ENCODE measurements at regions not wholly inside any gene's neighbourhood (a gene's known extent, or its start where the extent isn't known, plus 50 kb on each side); places are given as distances from the start of the nearest gene placed in this dataset.

DNA sequence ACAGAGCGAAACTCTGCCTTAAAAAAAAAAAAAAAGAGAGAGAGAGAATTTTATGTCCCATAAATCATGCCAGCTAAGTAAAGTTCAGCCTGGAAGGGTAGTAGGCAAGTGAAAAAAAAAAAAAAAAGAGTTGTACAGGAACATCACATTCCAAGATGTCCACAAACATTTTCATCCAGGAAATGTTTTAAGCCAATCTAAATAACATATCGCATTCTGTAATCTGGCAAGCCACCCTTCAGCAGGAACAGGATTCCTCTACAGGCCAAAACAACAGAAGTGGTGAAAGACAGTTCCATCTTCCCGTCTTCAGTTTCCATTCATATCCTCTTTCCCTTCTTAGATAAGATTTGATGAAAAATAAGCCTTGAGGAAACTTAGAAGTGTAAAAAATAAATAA, 1108.1 kb upstream of the DDX18 start:
- Histone ChIP-seq H3F3A (replicated peaks; ENCODE audit: low read depth) (no peaks in the 10 kb centered on the region), H3K4me3 (no peak overlapping the region), H3K4me2 (no peak overlapping the region), H3K79me2 (replicated peaks; ENCODE audit: insufficient read depth) (no peaks in the 10 kb centered on the region), H3K4me1 (ENCODE audit: insufficient read depth) (no peaks in the 10 kb centered on the region), H3K36me3 (ENCODE audit: insufficient read depth) (no peaks in the 10 kb centered on the region), H3K27ac (ENCODE audit: low read depth) (no peak overlapping the region), H3K9me2 (ENCODE audit: insufficient read depth) (peaks cover 5% of the 10 kb centered on the region; the same call in 1 of the 2 replicates), H3K27me3 (ENCODE audit: insufficient read depth) (no peaks in the 10 kb centered on the region), H2AFZ (no peak overlapping the region), H4K20me1 (replicated peaks; ENCODE audit: insufficient read depth) (no peaks in the 10 kb centered on the region)
- no peak for TF ChIP-seq JUNB (IDR thresholded peaks at IDR 0.05; ENCODE audit: unreplicated experiment)
- TF ChIP-seq CREB1 (CRISPR knock-in tag; IDR thresholded peaks at IDR 0.05; ENCODE audit: low read depth), result no peak
- TF ChIP-seq ETS1 (IDR thresholded peaks at IDR 0.05), result no peak
- TF ChIP-seq REST (IDR thresholded peaks at IDR 0.05; ENCODE audit: unreplicated experiment), result no peak
- TF ChIP-seq ZNF114 (CRISPR knock-in tag; IDR thresholded peaks at IDR 0.05), result no peak
- no peak for TF ChIP-seq NANOG (IDR thresholded peaks at IDR 0.05; ENCODE audit: borderline replicate concordance)
- no peak for TF ChIP-seq EZH2phosphoT487 (IDR thresholded peaks at IDR 0.05; ENCODE audit: unreplicated experiment)
- no peak for TF ChIP-seq EZH2 (IDR thresholded peaks at IDR 0.05; ENCODE audit: low read depth, unreplicated experiment)
- TF ChIP-seq POLR2AphosphoS5 (IDR thresholded peaks at IDR 0.05; ENCODE audit: low read depth), result no peak
- no peak for TF ChIP-seq CTCF (conservative IDR thresholded peaks at IDR 0.05; ENCODE audit: low read depth in 2 of 2)
- no peak for TF ChIP-seq ZNF331 (CRISPR knock-in tag; IDR thresholded peaks at IDR 0.05; ENCODE audit: low read depth)
- TF ChIP-seq, protein P1, sequence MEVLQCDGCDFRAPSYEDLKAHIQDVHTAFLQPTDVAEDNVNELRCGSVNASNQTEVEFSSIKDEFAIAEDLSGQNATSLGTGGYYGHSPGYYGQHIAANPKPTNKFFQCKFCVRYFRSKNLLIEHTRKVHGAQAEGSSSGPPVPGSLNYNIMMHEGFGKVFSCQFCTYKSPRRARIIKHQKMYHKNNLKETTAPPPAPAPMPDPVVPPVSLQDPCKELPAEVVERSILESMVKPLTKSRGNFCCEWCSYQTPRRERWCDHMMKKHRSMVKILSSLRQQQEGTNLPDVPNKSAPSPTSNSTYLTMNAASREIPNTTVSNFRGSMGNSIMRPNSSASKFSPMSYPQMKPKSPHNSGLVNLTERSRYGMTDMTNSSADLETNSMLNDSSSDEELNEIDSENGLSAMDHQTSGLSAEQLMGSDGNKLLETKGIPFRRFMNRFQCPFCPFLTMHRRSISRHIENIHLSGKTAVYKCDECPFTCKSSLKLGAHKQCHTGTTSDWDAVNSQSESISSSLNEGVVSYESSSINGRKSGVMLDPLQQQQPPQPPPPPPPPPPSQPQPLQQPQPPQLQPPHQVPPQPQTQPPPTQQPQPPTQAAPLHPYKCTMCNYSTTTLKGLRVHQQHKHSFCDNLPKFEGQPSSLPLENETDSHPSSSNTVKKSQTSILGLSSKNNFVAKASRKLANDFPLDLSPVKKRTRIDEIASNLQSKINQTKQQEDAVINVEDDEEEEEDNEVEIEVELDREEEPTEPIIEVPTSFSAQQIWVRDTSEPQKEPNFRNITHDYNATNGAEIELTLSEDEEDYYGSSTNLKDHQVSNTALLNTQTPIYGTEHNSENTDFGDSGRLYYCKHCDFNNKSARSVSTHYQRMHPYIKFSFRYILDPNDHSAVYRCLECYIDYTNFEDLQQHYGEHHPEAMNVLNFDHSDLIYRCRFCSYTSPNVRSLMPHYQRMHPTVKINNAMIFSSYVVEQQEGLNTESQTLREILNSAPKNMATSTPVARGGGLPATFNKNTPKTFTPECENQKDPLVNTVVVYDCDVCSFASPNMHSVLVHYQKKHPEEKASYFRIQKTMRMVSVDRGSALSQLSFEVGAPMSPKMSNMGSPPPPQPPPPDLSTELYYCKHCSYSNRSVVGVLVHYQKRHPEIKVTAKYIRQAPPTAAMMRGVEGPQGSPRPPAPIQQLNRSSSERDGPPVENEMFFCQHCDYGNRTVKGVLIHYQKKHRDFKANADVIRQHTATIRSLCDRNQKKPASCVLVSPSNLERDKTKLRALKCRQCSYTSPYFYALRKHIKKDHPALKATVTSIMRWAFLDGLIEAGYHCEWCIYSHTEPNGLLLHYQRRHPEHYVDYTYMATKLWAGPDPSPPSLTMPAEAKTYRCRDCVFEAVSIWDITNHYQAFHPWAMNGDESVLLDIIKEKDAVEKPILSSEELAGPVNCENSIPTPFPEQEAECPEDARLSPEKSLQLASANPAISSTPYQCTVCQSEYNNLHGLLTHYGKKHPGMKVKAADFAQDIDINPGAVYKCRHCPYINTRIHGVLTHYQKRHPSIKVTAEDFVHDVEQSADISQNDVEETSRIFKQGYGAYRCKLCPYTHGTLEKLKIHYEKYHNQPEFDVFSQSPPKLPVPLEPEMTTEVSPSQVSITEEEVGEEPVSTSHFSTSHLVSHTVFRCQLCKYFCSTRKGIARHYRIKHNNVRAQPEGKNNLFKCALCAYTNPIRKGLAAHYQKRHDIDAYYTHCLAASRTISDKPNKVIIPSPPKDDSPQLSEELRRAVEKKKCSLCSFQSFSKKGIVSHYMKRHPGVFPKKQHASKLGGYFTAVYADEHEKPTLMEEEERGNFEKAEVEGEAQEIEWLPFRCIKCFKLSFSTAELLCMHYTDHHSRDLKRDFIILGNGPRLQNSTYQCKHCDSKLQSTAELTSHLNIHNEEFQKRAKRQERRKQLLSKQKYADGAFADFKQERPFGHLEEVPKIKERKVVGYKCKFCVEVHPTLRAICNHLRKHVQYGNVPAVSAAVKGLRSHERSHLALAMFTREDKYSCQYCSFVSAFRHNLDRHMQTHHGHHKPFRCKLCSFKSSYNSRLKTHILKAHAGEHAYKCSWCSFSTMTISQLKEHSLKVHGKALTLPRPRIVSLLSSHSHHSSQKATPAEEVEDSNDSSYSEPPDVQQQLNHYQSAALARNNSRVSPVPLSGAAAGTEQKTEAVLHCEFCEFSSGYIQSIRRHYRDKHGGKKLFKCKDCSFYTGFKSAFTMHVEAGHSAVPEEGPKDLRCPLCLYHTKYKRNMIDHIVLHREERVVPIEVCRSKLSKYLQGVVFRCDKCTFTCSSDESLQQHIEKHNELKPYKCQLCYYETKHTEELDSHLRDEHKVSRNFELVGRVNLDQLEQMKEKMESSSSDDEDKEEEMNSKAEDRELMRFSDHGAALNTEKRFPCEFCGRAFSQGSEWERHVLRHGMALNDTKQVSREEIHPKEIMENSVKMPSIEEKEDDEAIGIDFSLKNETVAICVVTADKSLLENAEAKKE (CRISPR knock-in tag; IDR thresholded peaks at IDR 0.05), result no peak
- no peak for TF ChIP-seq STAT1 (IDR thresholded peaks at IDR 0.05; ENCODE audit: unreplicated experiment)
- DNase-seq (ENCODE audit: low spot score), result no peak
- ATAC-seq, result no peak
- no peaks in the 10 kb centered on the region for H3K27me3 Mint-ChIP-seq (ENCODE audit: insufficient read depth, low read depth, poor library complexity)
- no peak overlapping the region for H3K27ac Mint-ChIP-seq
- no peak overlapping the region for H3K4me3 Mint-ChIP-seq
- no peaks in the 10 kb centered on the region; the same call in 1 of the 3 replicates for H3K9me3 Mint-ChIP-seq
- H3K4me1 Mint-ChIP-seq, result peaks cover 3% of the 10 kb centered on the region; the same call in 2 of the 3 replicates
- H3K36me3 Mint-ChIP-seq (ENCODE audit: low read depth), result no peaks in the 10 kb centered on the region; the same call in 2 of the 3 replicates
